PC-3 (cell line): ENCODE measurements at regions not wholly inside any gene's neighbourhood (a gene's known extent, or its start where the extent isn't known, plus 50 kb on each side); places are given as distances from the start of the nearest gene placed in this dataset.

Experiments
- ATAC-seq: fragments of 200-7000 bp; cut with Tn5 transposase; 2 replicates; pipeline ENCODE4 v1.9.1; 2020; ENCODE audit warnings: mild to moderate bottlenecking, moderate library complexity
- BruUV-seq: library from RNA; stranded (reverse); fragments of 400-500 nt; replicated peaks from 2 replicates; lab custom pipeline; 2021; lab: Mats Ljungman, UMichigan
- CTCF ChIA-PET: fragments of 300-600 bp; sonication (Branson Sonifier 250); formaldehyde crosslinking; loops from one replicate; lab custom pipeline; 2022; ENCODE audit warnings: antibody characterized with exemption; lab: Charles Lee
- POLR2A ChIA-PET: fragments of 300-600 bp; sonication (Branson Sonifier 250); formaldehyde crosslinking; loops from one replicate; lab custom pipeline; 2022; ENCODE audit warnings: antibody characterized with exemption; ENCODE audit not compliant: unreplicated experiment; lab: Charles Lee
- DNase-seq: peaks from one replicate; pipeline ENCODE4 v3.0.0-alpha.2; 2015
- H2AFZ ChIP-seq: fragments of 300-600 bp; sonication (generic); 2 replicates; pipeline ENCODE4 v1.6.0; 2016; ENCODE audit warnings: antibody characterized with exemption, low read length
- H3F3A ChIP-seq: fragments of 300-600 bp; sonication (generic); one replicate; pipeline ENCODE4 v1.6.0; 2017; ENCODE audit warnings: antibody characterized with exemption, low read length, control low read depth, mild to moderate bottlenecking; ENCODE audit not compliant: unreplicated experiment
- H3K27ac ChIP-seq: fragments of 300-600 bp; sonication (generic); 2 replicates; pipeline ENCODE4 v1.5.1; 2016; ENCODE audit warnings: mild to moderate bottlenecking, low read length
- H3K27me3 ChIP-seq: fragments of 300-600 bp; sonication (generic); 2 replicates; pipeline ENCODE4 v1.6.1; 2016; ENCODE audit warnings: low read length, mixed read lengths
- H3K36me3 ChIP-seq: fragments of 300-600 bp; sonication (generic); 2 replicates; pipeline ENCODE4 v1.6.1; 2016; ENCODE audit warnings: low read depth, mixed run types, low read length, mixed read lengths
- H3K4me1 ChIP-seq: fragments of 300-600 bp; sonication (generic); 2 replicates; pipeline ENCODE4 v1.5.1; 2016; ENCODE audit warnings: low read length; ENCODE audit not compliant: insufficient read depth
- H3K4me2 ChIP-seq: fragments of 300-600 bp; sonication (generic); 2 replicates; pipeline ENCODE4 v1.6.0; 2016; ENCODE audit warnings: low read length
- H3K4me3 ChIP-seq: fragments of 300-600 bp; sonication (generic); 2 replicates; pipeline ENCODE4 v1.5.1; 2016; ENCODE audit warnings: mild to moderate bottlenecking, low read length, mixed read lengths
- H3K79me2 ChIP-seq: fragments of 300-600 bp; sonication (generic); 2 replicates; pipeline ENCODE4 v1.6.1; 2017; ENCODE audit warnings: low read length, mixed read lengths
- H3K9ac ChIP-seq: fragments of 300-600 bp; sonication (generic); 2 replicates; pipeline ENCODE4 v1.6.0; 2016; ENCODE audit warnings: mild to moderate bottlenecking, low read length
- H3K9me2 ChIP-seq: fragments of 300-600 bp; sonication (generic); replicated peaks from 2 replicates; pipeline ENCODE4 v1.6.1; 2016; ENCODE audit warnings: mixed run types, low read length, mixed read lengths
- H3K9me3 ChIP-seq: fragments of 300-600 bp; sonication (generic); 2 replicates; pipeline ENCODE4 v1.6.1; 2016; ENCODE audit warnings: low read length, mixed read lengths
- H4K20me1 ChIP-seq: fragments of 300-600 bp; sonication (generic); 2 replicates; pipeline ENCODE4 v1.6.1; 2016; ENCODE audit warnings: low read length, mixed read lengths
- EZH2 ChIP-seq: fragments of 300-600 bp; sonication (generic); IDR thresholded peaks from one replicate; pipeline ENCODE4 v1.6.1; 2017; ENCODE audit warnings: antibody characterized with exemption, mild to moderate bottlenecking, low read length; ENCODE audit not compliant: unreplicated experiment
- EZH2phosphoT487 ChIP-seq: fragments of 300-600 bp; sonication (generic); IDR thresholded peaks from 2 replicates; pipeline ENCODE4 v1.6.1; 2018; ENCODE audit warnings: mild to moderate bottlenecking, antibody characterized with exemption, low read length, borderline replicate concordance
- intact Hi-C: fragments of 100-400 bp; cut with micrococcal nuclease; formaldehyde crosslinking; loops from 2 replicates; pipeline ENCODE4 v1.9.0; 2023
- TF ChIP-seq, protein P1 (sequence below): fragments of 300-600 bp; sonication (generic); conservative IDR thresholded peaks from 2 replicates; pipeline ENCODE4 v1.5.1; 2017; ENCODE audit warnings: antibody characterized with exemption, low read depth, mild to moderate bottlenecking, low read length

DNA sequence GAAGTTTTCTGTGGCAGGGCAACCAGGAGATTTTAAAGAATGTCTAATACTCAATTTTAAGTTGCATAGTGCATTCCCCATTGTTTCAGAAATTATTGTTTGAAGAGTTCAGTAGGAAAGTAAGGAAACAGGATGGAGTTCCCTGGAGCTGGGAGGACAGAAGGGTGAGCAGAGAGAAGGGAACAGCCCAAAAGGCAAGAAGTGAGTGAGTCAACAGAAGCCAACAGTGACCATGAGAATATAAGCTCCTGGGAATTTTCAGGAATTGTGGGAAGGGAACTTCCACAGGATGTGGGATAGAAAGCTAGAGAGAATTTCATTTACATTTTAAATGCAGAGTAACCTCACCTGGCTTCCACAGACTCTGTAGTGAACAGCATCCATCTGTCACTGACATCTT is 268.1 kb upstream of the ATP5MC3 start:
- CTCF ChIA-PET: no interaction called here
- Histone ChIP-seq H3K4me2 (no peak overlapping the region), H3K36me3 (no peaks in the 10 kb centered on the region), H3K4me3 (no peak overlapping the region), H3K79me2 (no peaks in the 10 kb centered on the region), H4K20me1 (no peaks in the 10 kb centered on the region), H3K4me1 (no peaks in the 10 kb centered on the region), H3K9ac (no peak overlapping the region), H3F3A (no peaks in the 10 kb centered on the region), H2AFZ (no peak overlapping the region), H3K9me2 (no peaks in the 10 kb centered on the region), H3K9me3 (no peaks in the 10 kb centered on the region), H3K27ac (no peak overlapping the region), H3K27me3 (peaks cover 30% of the 10 kb centered on the region)
- TF ChIP-seq EZH2phosphoT487 (no peak), EZH2 (no peak)
- TF ChIP-seq, protein P1, sequence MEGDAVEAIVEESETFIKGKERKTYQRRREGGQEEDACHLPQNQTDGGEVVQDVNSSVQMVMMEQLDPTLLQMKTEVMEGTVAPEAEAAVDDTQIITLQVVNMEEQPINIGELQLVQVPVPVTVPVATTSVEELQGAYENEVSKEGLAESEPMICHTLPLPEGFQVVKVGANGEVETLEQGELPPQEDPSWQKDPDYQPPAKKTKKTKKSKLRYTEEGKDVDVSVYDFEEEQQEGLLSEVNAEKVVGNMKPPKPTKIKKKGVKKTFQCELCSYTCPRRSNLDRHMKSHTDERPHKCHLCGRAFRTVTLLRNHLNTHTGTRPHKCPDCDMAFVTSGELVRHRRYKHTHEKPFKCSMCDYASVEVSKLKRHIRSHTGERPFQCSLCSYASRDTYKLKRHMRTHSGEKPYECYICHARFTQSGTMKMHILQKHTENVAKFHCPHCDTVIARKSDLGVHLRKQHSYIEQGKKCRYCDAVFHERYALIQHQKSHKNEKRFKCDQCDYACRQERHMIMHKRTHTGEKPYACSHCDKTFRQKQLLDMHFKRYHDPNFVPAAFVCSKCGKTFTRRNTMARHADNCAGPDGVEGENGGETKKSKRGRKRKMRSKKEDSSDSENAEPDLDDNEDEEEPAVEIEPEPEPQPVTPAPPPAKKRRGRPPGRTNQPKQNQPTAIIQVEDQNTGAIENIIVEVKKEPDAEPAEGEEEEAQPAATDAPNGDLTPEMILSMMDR: no peak
- no TSS peak for BruUV-seq
- intact Hi-C loops: no loop called here
- POLR2A ChIA-PET: no interaction called here
- ATAC-seq: no peak
- DNase-seq: no peak

DNA sequence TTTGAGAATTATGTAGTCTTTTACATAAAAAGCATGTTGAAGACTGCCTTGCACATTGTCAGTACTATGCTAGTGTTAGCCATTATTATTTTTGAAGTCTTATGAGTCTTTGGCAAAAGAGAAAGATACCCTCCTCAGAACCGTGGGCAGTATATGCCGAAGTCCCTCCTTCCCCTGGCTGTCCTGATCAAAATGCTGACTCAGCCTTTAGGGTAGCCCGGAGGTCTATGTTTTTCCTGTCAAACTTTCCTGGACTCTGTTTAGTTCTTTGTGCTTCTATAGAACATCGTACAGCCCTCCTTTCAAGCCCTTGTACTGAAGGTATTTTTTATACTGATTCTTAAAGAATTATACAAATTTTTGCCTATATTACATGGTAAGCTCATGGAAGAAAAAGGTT is 264.7 kb upstream of the ATP5MC3 start:
- no peaks in the 10 kb centered on the region for H3F3A ChIP-seq
- no peak overlapping the region for H3K4me2 ChIP-seq
- intact Hi-C loops: no loop called here
- H3K36me3 ChIP-seq: no peaks in the 10 kb centered on the region
- H3K9ac ChIP-seq: no peak overlapping the region
- no peak overlapping the region for H2AFZ ChIP-seq
- ATAC-seq (no peak), DNase-seq (no peak)
- H3K4me1 ChIP-seq: no peaks in the 10 kb centered on the region
- H3K27ac ChIP-seq: no peak overlapping the region
- no peaks in the 10 kb centered on the region for H3K79me2 ChIP-seq
- H4K20me1 ChIP-seq: no peaks in the 10 kb centered on the region
- no peak for TF ChIP-seq EZH2phosphoT487
- TF ChIP-seq EZH2: no peak
- TF ChIP-seq, protein P1: no peak
- H3K9me2 ChIP-seq: no peaks in the 10 kb centered on the region
- no peaks in the 10 kb centered on the region for H3K9me3 ChIP-seq
- ChIA-PET CTCF (no interaction called here), POLR2A (no interaction called here)
- BruUV-seq: no TSS peak
- peaks cover 50% of the 10 kb centered on the region for H3K27me3 ChIP-seq
- H3K4me3 ChIP-seq: no peak overlapping the region

DNA sequence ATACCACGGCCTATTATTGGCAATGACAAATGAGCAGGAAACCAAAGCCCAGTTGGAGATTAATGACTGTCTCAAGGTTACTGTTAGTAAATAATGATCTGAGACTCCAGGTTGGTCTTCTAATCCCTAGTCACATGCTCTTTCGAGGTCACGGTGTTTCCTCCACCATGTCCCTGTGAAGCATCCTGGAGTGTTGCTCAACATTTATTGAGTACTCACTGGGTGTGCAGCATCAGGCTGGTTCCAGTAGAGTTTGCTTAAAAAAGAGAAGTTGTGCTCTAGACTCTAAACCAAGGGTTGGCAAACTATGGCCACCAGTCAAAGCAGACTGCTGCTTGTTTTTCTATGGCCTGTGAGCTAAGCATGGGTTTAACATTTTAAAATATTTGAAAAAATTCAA is 263.8 kb upstream of the ATP5MC3 start:
- ATAC-seq: no peak
- DNase-seq: no peak
- POLR2A ChIA-PET: no interaction called here
- H3K79me2 ChIP-seq: no peaks in the 10 kb centered on the region
- TF ChIP-seq, protein P1: no peak
- TF ChIP-seq EZH2 (no peak), EZH2phosphoT487 (no peak)
- H3K4me3 ChIP-seq: no peak overlapping the region
- no peak overlapping the region for H3K4me2 ChIP-seq
- H3K27ac ChIP-seq: no peak overlapping the region
- BruUV-seq: no TSS peak
- no peaks in the 10 kb centered on the region for H4K20me1 ChIP-seq
- H3K9me2 ChIP-seq: no peaks in the 10 kb centered on the region
- H3K27me3 ChIP-seq: peaks cover 59% of the 10 kb centered on the region
- no peaks in the 10 kb centered on the region for H3K9me3 ChIP-seq
- intact Hi-C loops: no loop called here
- H3K4me1 ChIP-seq: no peaks in the 10 kb centered on the region
- CTCF ChIA-PET: no interaction called here
- H3K9ac ChIP-seq: no peak overlapping the region
- H3K36me3 ChIP-seq: no peaks in the 10 kb centered on the region
- H3F3A ChIP-seq: no peaks in the 10 kb centered on the region
- H2AFZ ChIP-seq: no peak overlapping the region
